ENCODE measurements at regions not wholly inside any gene's neighbourhood (a gene's known extent, or its start where the extent isn't known, plus 50 kb on each side); places are given as distances from the start of the nearest gene placed in this dataset.
"Not testable (repeated sequence)": the region's sequence is repeated elsewhere in the genome, so short reads cannot be mapped to it uniquely, and the experiment has no call there.

DNA sequence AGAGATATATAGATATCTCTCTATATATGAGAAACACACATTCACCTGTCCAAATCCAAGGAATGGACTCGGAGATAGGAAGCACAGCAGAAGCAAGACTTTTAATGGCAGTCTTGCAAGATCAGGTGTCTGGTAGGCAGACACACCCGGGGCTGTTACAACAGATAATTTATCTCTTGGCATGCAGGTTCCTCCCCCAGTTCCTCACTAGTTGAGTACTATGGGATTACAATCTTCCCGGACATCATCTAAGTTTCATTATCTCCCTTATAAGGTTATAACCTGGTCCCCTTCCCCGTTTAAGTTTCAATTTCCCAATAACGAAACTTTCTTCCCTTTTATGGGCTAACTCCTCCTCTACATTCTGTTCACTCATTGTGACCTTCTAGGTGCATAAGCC, 399.3 kb downstream of the PPP1R3A start:
- DNase-seq (ENCODE audit: low read depth): no peak
- no peaks in the 10 kb centered on the region for H3K36me3 ChIP-seq (ENCODE audit: control insufficient read depth, insufficient read depth, low read length)
- no peaks in the 10 kb centered on the region for H3K27me3 ChIP-seq (ENCODE audit: control insufficient read depth, insufficient read depth, low read length)
- no peak overlapping the region for H3K4me3 ChIP-seq (ENCODE audit: low read depth, low read length)
- TF ChIP-seq, protein P1, sequence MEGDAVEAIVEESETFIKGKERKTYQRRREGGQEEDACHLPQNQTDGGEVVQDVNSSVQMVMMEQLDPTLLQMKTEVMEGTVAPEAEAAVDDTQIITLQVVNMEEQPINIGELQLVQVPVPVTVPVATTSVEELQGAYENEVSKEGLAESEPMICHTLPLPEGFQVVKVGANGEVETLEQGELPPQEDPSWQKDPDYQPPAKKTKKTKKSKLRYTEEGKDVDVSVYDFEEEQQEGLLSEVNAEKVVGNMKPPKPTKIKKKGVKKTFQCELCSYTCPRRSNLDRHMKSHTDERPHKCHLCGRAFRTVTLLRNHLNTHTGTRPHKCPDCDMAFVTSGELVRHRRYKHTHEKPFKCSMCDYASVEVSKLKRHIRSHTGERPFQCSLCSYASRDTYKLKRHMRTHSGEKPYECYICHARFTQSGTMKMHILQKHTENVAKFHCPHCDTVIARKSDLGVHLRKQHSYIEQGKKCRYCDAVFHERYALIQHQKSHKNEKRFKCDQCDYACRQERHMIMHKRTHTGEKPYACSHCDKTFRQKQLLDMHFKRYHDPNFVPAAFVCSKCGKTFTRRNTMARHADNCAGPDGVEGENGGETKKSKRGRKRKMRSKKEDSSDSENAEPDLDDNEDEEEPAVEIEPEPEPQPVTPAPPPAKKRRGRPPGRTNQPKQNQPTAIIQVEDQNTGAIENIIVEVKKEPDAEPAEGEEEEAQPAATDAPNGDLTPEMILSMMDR (IDR thresholded peaks at IDR 0.05; ENCODE audit: insufficient read depth, low read length, poor library complexity, severe bottlenecking): no peak

DNA sequence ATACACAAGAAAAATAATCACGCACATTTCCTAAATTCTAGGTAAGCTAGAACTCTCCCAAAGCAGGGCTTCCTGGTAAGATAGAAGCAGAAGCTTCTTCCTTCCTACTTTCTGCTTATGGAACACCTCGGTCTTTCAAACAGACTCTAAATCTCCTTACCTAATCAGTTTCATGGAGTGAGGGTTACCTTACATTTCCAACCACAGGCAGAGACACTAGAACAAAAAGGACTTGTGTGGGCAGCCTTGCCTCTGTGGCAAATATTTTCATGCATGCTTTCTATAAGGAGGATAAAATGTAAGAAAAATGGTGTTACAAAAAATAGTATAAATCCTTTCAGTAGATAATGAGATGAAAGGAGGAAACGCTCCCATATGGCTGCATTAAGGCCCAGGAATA, 386.3 kb upstream of the SMIM30 start:
- TF ChIP-seq, protein P1 (IDR thresholded peaks at IDR 0.05; ENCODE audit: insufficient read depth, low read length, poor library complexity, severe bottlenecking): no peak
- DNase-seq (ENCODE audit: low read depth): no peak
- no peak overlapping the region for H3K4me3 ChIP-seq (ENCODE audit: low read depth, low read length)
- no peaks in the 10 kb centered on the region for H3K36me3 ChIP-seq (ENCODE audit: control insufficient read depth, insufficient read depth, low read length)
- H3K27me3 ChIP-seq (ENCODE audit: control insufficient read depth, insufficient read depth, low read length): no peaks in the 10 kb centered on the region

DNA sequence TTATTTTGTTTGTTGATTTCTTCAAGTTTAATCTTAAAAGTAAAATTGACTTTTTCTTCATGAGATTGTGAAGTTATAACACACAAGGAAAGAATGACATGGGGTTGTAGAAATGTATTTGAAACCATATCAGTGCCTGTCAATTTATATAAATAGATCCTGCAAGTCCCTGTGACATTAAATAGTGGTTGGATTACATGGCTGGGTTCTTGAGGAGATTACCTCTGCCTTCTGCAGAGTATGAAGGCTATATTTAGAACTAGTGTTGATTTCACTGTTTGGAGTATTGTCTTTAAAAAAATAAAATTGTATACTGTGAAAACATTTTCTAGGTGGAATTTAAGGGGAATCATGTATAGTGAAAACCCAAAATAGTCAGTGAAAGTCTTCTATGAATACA, 385.8 kb upstream of the SMIM30 start:
- TF ChIP-seq, protein P1 (IDR thresholded peaks at IDR 0.05; ENCODE audit: insufficient read depth, low read length, poor library complexity, severe bottlenecking): no peak
- H3K27me3 ChIP-seq (ENCODE audit: control insufficient read depth, insufficient read depth, low read length): no peaks in the 10 kb centered on the region
- H3K4me3 ChIP-seq (ENCODE audit: low read depth, low read length): no peak overlapping the region
- DNase-seq (ENCODE audit: low read depth): no peak
- H3K36me3 ChIP-seq (ENCODE audit: control insufficient read depth, insufficient read depth, low read length): no peaks in the 10 kb centered on the region

DNA sequence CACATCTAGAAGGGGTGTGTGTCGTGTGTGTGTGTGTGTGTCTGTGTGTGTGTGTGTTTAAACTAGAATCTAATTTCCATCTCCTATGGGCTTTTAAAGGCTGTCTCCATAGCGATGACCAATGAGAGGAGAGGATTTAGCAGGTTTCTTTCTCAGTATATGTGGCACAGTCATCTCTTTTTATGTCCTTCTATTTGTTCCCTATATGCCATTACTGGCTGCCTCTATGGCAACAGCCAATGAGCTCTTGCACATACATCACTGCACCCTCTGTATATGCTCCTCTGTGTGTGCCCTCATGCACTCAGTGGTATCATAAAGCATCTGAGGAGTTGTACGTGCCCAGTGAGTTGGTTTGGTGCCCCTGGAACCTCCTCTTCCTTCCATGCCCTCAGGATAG, 378.2 kb upstream of the SMIM30 start:
- not testable (repeated sequence) for H3K36me3 ChIP-seq (ENCODE audit: control insufficient read depth, insufficient read depth, low read length); H3K27me3 ChIP-seq (ENCODE audit: control insufficient read depth, insufficient read depth, low read length); DNase-seq (ENCODE audit: low read depth); H3K4me3 ChIP-seq (ENCODE audit: low read depth, low read length)

DNA sequence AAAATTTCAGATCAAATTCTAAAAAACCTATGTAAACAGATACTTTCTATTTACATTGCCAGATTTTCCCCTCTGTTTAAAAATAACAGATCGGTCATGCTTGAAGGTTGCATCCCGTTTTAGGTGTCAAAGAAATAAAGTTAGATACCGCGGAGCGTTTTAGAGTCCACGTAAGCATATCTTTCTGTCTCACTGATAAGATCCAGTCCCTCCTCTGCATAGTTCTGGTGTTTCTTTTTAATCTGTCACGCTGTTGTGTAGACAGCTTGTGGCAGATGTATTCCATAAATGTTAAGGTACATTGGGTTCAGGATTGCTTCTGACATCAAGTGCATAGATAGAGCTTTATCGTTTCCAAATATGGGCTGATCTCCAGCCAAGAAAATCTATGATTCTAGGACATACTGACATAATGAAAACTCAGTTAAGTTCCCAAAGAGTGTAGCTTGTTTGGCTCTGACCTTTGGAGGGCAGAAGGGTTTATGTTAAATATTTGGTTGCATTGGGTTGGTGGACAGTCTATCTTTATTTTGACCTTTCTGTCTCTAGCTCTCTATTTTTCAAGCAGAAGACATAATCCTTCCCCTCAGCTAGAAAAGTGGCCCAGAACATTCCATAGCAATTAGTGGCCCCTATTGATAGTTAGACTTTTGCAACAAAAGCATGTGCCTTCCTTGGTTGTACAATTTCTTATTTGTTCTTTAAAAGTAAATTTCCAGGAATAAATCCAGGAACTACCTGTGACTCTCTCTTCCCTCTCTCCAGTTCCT, 376.6 kb upstream of the SMIM30 start:
- H3K27me3 ChIP-seq (ENCODE audit: control insufficient read depth, insufficient read depth, low read length); DNase-seq (ENCODE audit: low read depth); H3K4me3 ChIP-seq (ENCODE audit: low read depth, low read length); H3K36me3 ChIP-seq (ENCODE audit: control insufficient read depth, insufficient read depth, low read length): not testable (repeated sequence)

DNA sequence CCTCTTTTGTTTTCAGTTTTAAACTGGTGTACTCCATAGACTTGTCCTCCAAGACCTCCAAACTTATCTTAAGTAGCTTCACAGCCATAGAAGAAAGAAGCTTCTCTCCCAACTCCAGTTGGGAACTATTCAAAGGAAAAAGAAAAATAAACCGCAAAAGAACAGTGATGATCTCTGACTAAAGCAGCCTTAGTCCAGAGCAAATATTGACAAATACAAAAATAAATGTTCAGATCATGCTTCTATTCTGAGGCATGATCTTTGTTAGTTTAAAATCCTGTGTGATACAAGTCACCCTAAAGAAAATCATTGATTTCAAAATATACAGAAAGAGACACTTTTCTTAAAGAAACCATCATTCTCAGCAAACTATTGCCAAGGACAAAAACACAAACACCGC, 373.0 kb upstream of the SMIM30 start:
- H3K36me3 ChIP-seq (ENCODE audit: control insufficient read depth, insufficient read depth, low read length): no peaks in the 10 kb centered on the region
- TF ChIP-seq, protein P1 (IDR thresholded peaks at IDR 0.05; ENCODE audit: insufficient read depth, low read length, poor library complexity, severe bottlenecking): no peak
- no peaks in the 10 kb centered on the region for H3K27me3 ChIP-seq (ENCODE audit: control insufficient read depth, insufficient read depth, low read length)
- DNase-seq (ENCODE audit: low read depth): no peak
- H3K4me3 ChIP-seq (ENCODE audit: low read depth, low read length): no peak overlapping the region
